ENCODE measurements at regions not wholly inside any gene's neighbourhood (a gene's known extent, or its start where the extent isn't known, plus 50 kb on each side); places are given as distances from the start of the nearest gene placed in this dataset.

DNA sequence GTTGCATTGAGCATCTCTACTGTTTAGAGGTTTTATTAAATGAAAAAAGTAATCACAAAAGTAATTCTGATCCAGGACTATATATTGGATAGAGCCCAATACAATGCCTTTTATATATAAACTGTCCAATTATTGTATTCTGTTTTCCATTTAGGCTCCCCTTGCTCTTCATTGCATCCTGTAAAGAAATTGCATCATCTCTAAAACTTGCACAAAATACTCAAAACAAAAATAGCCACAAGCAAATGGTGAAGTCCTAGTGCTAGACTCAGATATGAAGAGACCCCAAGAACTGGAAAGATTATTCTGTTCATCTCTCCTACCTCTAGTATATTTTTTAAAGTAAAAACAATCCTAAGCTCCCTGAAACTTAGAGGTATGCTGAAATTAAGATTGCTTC, 195.8 kb downstream of the NNT start:
- TF ChIP-seq, protein P1, sequence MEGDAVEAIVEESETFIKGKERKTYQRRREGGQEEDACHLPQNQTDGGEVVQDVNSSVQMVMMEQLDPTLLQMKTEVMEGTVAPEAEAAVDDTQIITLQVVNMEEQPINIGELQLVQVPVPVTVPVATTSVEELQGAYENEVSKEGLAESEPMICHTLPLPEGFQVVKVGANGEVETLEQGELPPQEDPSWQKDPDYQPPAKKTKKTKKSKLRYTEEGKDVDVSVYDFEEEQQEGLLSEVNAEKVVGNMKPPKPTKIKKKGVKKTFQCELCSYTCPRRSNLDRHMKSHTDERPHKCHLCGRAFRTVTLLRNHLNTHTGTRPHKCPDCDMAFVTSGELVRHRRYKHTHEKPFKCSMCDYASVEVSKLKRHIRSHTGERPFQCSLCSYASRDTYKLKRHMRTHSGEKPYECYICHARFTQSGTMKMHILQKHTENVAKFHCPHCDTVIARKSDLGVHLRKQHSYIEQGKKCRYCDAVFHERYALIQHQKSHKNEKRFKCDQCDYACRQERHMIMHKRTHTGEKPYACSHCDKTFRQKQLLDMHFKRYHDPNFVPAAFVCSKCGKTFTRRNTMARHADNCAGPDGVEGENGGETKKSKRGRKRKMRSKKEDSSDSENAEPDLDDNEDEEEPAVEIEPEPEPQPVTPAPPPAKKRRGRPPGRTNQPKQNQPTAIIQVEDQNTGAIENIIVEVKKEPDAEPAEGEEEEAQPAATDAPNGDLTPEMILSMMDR (conservative IDR thresholded peaks at IDR 0.05; ENCODE audit: low read length), result no peak
- TF ChIP-seq EZH2phosphoT487 (IDR thresholded peaks at IDR 0.05; ENCODE audit: borderline replicate concordance), result no peak

Data from Loucy (cell line).